ENCODE measurements at regions not wholly inside any gene's neighbourhood (a gene's known extent, or its start where the extent isn't known, plus 50 kb on each side); places are given as distances from the start of the nearest gene placed in this dataset.
A peak's percentile ranks its signal among the peaks of the same experiment; 100 is the strongest.

DNA sequence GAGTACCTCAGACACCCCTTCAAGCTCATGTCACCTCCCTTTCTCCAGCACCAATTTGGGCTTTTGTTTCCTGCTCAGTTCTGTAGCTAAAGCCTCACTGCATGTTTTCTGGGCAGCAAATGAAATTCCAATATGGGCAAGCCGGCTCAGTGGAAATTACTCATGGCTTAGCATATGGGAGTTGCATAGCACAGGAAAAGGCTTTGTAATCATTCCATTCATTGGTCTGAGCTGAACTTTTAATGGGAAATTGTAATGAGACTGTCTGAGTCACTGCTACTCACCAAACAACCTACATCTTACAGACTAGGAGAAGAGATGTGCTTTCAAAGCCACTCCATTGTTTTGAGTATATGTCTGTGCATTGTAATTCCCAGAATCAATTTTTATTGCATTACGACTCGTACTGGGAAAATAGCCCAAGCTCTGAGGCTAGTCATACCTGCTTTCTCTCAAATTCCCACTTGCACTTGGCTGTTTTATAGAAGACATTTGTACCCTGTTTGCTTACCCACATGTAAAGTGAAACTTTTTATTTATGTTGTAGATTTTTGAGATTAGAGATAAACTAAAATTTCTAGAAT, 139.5 kb upstream of the LRATD1 start:
- H3K9me1 ChIP-seq (replicated peaks; ENCODE audit: control insufficient read depth, extremely low read depth, insufficient read depth, low read length), result no peaks in the 10 kb centered on the region
- H3K9ac ChIP-seq (replicated peaks; ENCODE audit: extremely low read depth, insufficient read depth, low read length), result no peak overlapping the region
- POLR2A ChIA-PET, result no interaction called here
- intact Hi-C loops (cut with micrococcal nuclease), result no loop called here
- FAIRE-seq (no peak), DNase-seq (ENCODE audit: low read depth, low spot score) (peak; percentile 2)
- no peaks in the 10 kb centered on the region for H3K4me1 ChIP-seq (ENCODE audit: control insufficient read depth, extremely low read depth, insufficient read depth, low read length)
- dilution Hi-C loops (cut with MboI; ENCODE audit: extremely low pct_ligation_motif_present, low sequenced_read_pairs), result no loop called here
- no peak overlapping the region for H3K27ac ChIP-seq (ENCODE audit: insufficient read depth, low read depth, low read length)
- H3K4me2 ChIP-seq (ENCODE audit: insufficient read depth, low read length), result no peak overlapping the region
- peaks cover 3% of the 10 kb centered on the region for H3K9me3 ChIP-seq (replicated peaks; ENCODE audit: control insufficient read depth, insufficient read depth, low read length)
- H3K27me3 ChIP-seq (ENCODE audit: control insufficient read depth in 2 of 2, insufficient read depth in 2 of 2, low read length in 2 of 2), result no peaks in the 10 kb centered on the region
- no TSS peak for BruUV-seq (replicated peaks)
- no peak overlapping the region for H3K4me3 ChIP-seq (replicated peaks in 1 of 3; ENCODE audit: insufficient read depth in 1 of 3, low read depth in 1 of 3, low read length in 3 of 3)
- CTCF ChIA-PET, result no interaction called here
- TF ChIP-seq MYC (IDR thresholded peaks at IDR 0.05; ENCODE audit: low read depth, low read length), result no peak
- TF ChIP-seq CTCF (IDR thresholded peaks at IDR 0.05; ENCODE audit: extremely low read depth in 1 of 2, insufficient read depth in 1 of 2, low read depth in 1 of 2, low read length in 2 of 2), result no peak
- TF ChIP-seq EZH2 (IDR thresholded peaks at IDR 0.05; ENCODE audit: borderline replicate concordance, low read depth, low read length, severe bottlenecking), result no peak
- no peak for TF ChIP-seq GATA2 (IDR thresholded peaks at IDR 0.05; ENCODE audit: insufficient read depth, insufficient read length, low read depth, low read length)
- no peak for TF ChIP-seq POLR2AphosphoS5 (IDR thresholded peaks at IDR 0.05; ENCODE audit: insufficient read depth, low read depth, low read length)
- TF ChIP-seq, protein P1, sequence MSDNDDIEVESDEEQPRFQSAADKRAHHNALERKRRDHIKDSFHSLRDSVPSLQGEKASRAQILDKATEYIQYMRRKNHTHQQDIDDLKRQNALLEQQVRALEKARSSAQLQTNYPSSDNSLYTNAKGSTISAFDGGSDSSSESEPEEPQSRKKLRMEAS (IDR thresholded peaks at IDR 0.05; ENCODE audit: insufficient read depth, insufficient read length), result no peak
- TF ChIP-seq POLR2A (IDR thresholded peaks at IDR 0.05; ENCODE audit: low read depth, low read length), result no peak
- no peak for TF ChIP-seq FOS (IDR thresholded peaks at IDR 0.05; ENCODE audit: borderline replicate concordance, insufficient read depth, low read length)
- no peak for TF ChIP-seq JUN (IDR thresholded peaks at IDR 0.05; ENCODE audit: borderline replicate concordance, insufficient read depth, insufficient read length, low read depth)
- no peak overlapping the region for H2AFZ ChIP-seq (ENCODE audit: low read depth, low read length)
- H3K36me3 ChIP-seq (ENCODE audit: control insufficient read depth in 2 of 2, extremely low read depth in 1 of 2, insufficient read depth in 2 of 2, low read length in 2 of 2), result no peaks in the 10 kb centered on the region
- no peaks in the 10 kb centered on the region for H4K20me1 ChIP-seq (replicated peaks; ENCODE audit: control insufficient read depth, extremely low read depth, insufficient read depth, low read length)
- no peaks in the 10 kb centered on the region for H3K79me2 ChIP-seq (ENCODE audit: control insufficient read depth, insufficient read depth, low read length)

Measured in endothelial cell of umbilical vein (primary cell).